HCT116 (cell line): ENCODE measurements at regions not wholly inside any gene's neighbourhood (a gene's known extent, or its start where the extent isn't known, plus 50 kb on each side); places are given as distances from the start of the nearest gene placed in this dataset.

ENCODE experiments used
- ATAC-seq: fragments of 200-7000 bp; cut with Tn5 transposase; 2 replicates; pipeline ENCODE4 v1.9.1; 2020; ENCODE audit warnings: mild to moderate bottlenecking, moderate library complexity
- BruUV-seq: library from RNA; stranded (reverse); fragments of 400-500 nt; replicated peaks from 2 replicates; lab custom pipeline; 2021; lab: Mats Ljungman, UMichigan
- CTCF ChIA-PET: fragments of 300-600 bp; sonication (Branson Sonifier 250); formaldehyde crosslinking; loops from one replicate; lab custom pipeline; 2021; ENCODE audit warnings: antibody characterized with exemption; lab: Charles Lee
- POLR2A ChIA-PET: fragments of 300-600, 350-600 bp; sonication (Branson Sonifier 250); formaldehyde crosslinking; loops from one replicate; lab custom pipeline; 2021; ENCODE audit warnings: antibody characterized with exemption; lab: Charles Lee
- RAD21 ChIA-PET, 2 experiments: fragments of 300-600 bp; sonication (Branson Sonifier 250); formaldehyde crosslinking; loops; one replicate each; lab custom pipeline; 2023; ENCODE audit warnings: low total read pairs in 2 of 2; ENCODE audit not compliant: uncharacterized antibody in 2 of 2, unreplicated experiment in 2 of 2, low non-redundant PET in 1 of 2; lab: Charles Lee
- DNase-seq: peaks from one replicate; pipeline ENCODE4 v3.0.0-alpha.2; 2010; ENCODE audit warnings: low read depth, low spot score
- H2AFZ ChIP-seq: fragments of 200-600 bp; shearing (Covaris generic), sonication (generic); 2 replicates; pipeline ENCODE4 v1.6.1; 2017; ENCODE audit warnings: low read depth, mixed run types, mixed read lengths, antibody characterized with exemption, low read length; ENCODE audit not compliant: poor library complexity, severe bottlenecking
- H3K27ac ChIP-seq: 2 replicates; pipeline ENCODE4 v1.5.1; 2012; ENCODE audit warnings: low read depth, low read length
- H3K27me3 ChIP-seq: fragments of 200-600 bp; sonication (generic); 2 replicates; pipeline ENCODE4 v1.6.1; 2016; ENCODE audit warnings: mixed run types, low read length, mixed read lengths; ENCODE audit not compliant: insufficient read depth
- H3K36me3 ChIP-seq, 2 experiments: fragments of 200-500 bp in 1 of 2; fragments of 200-600 bp in 1 of 2; sonication (Bioruptor generic) in 1 of 2; sonication (generic) in 1 of 2; 2 replicates each; pipeline versions ENCODE4 v1.5.1 to v1.6.1; 2014 to 2016; ENCODE audit warnings: low read length in 2 of 2, inconsistent platforms in 1 of 2, mixed read lengths in 1 of 2, mixed run types in 1 of 2; ENCODE audit not compliant: insufficient read depth in 2 of 2, control insufficient read depth in 1 of 2
- H3K4me1 ChIP-seq, 2 experiments: fragments of 200-600 bp in 1 of 2; sonication (generic) in 1 of 2; 2 replicates each; pipeline versions ENCODE4 v1.5.1 to v1.6.1; 2012 to 2017; ENCODE audit warnings: low read length in 2 of 2, inconsistent platforms in 1 of 2, mild to moderate bottlenecking in 1 of 2, mixed read lengths in 1 of 2, mixed run types in 1 of 2, moderate library complexity in 1 of 2; ENCODE audit not compliant: insufficient read depth in 2 of 2, control insufficient read depth in 1 of 2
- H3K4me2 ChIP-seq: fragments of 200-600 bp; sonication (generic); 2 replicates; pipeline ENCODE4 v1.6.1; 2017; ENCODE audit warnings: mixed run types, low read length, mixed read lengths
- H3K4me3 ChIP-seq, 2 experiments: fragments of 200-600 bp in 1 of 2; sonication (generic) in 1 of 2; replicated peaks in 1 of 2; 2 replicates each; pipeline ENCODE4 v1.5.1; 2011 to 2016; ENCODE audit warnings: low read length in 2 of 2, control low read depth in 1 of 2, low read depth in 1 of 2, mild to moderate bottlenecking in 1 of 2, mixed read lengths in 1 of 2, mixed run types in 1 of 2
- H3K79me2 ChIP-seq: fragments of 200-600 bp; sonication (generic); 2 replicates; pipeline ENCODE4 v1.6.1; 2017; ENCODE audit warnings: mild to moderate bottlenecking, mixed run types, low read length, moderate library complexity, mixed read lengths; ENCODE audit not compliant: insufficient read depth
- H3K9ac ChIP-seq: fragments of 200-600 bp; sonication (generic); 2 replicates; pipeline ENCODE4 v1.6.1; 2016; ENCODE audit warnings: low read length, mixed read lengths
- H3K9me2 ChIP-seq: fragments of 200-600 bp; sonication (generic), shearing (Covaris generic); 2 replicates; pipeline ENCODE4 v1.6.1; 2017; ENCODE audit warnings: mixed run types, mild to moderate bottlenecking, moderate library complexity; ENCODE audit not compliant: insufficient read depth
- H3K9me3 ChIP-seq, 2 experiments: fragments of 200-500 bp in 1 of 2; fragments of 200-600 bp in 1 of 2; sonication (Bioruptor generic) in 1 of 2; sonication (generic) in 1 of 2; 2 replicates each; pipeline ENCODE4 v1.6.1; 2014 to 2017; ENCODE audit warnings: low read length in 2 of 2, mixed read lengths in 2 of 2, inconsistent platforms in 1 of 2, low read depth in 1 of 2, mild to moderate bottlenecking in 1 of 2, mixed run types in 1 of 2, moderate library complexity in 1 of 2; ENCODE audit not compliant: control insufficient read depth in 1 of 2, insufficient read depth in 1 of 2
- H4K20me1 ChIP-seq: fragments of 200-600 bp; sonication (generic), shearing (Covaris generic); 2 replicates; pipeline ENCODE4 v1.6.1; 2017; ENCODE audit warnings: mixed run types, mild to moderate bottlenecking, moderate library complexity; ENCODE audit not compliant: insufficient read depth
- CTCF ChIP-seq, 3 experiments: fragments of 200-600 bp in 1 of 3; sonication (generic) in 1 of 3; IDR thresholded peaks in 2 of 3; conservative IDR thresholded peaks in 1 of 3; 2 replicates each; pipeline ENCODE4 v1.5.1; 2012 to 2017; ENCODE audit warnings: low read depth in 2 of 3, low read length in 2 of 3, antibody characterized with exemption in 1 of 3, borderline replicate concordance in 1 of 3, control low read depth in 1 of 3, mild to moderate bottlenecking in 1 of 3, mixed read lengths in 1 of 3, mixed run types in 1 of 3, moderate library complexity in 1 of 3; ENCODE audit not compliant: insufficient read depth in 1 of 3
- EZH2phosphoT487 ChIP-seq: fragments of 200-600 bp; IDR thresholded peaks from 2 replicates; pipeline ENCODE4 v1.6.1; 2018; ENCODE audit warnings: antibody characterized with exemption, borderline replicate concordance
- FOSL1 ChIP-seq: IDR thresholded peaks from 2 replicates; pipeline ENCODE4 v1.6.1; 2012; ENCODE audit warnings: low read depth
- JUND ChIP-seq: IDR thresholded peaks from 2 replicates; pipeline ENCODE4 v1.6.1; 2012
- POLR2A ChIP-seq: IDR thresholded peaks from 2 replicates; pipeline ENCODE4 v1.7.0; 2011; ENCODE audit warnings: borderline replicate concordance; ENCODE audit not compliant: insufficient read depth, insufficient read length; ENCODE audit errors: extremely low read depth
- POLR2AphosphoS5 ChIP-seq: IDR thresholded peaks from 2 replicates; pipeline ENCODE4 v1.6.1; 2011; ENCODE audit warnings: mild to moderate bottlenecking, low read depth, low read length, moderate library complexity
- RAD21 ChIP-seq: IDR thresholded peaks from 2 replicates; pipeline ENCODE4 v1.6.1; 2012; ENCODE audit warnings: low read depth, mild to moderate bottlenecking
- SP1 ChIP-seq: IDR thresholded peaks from 2 replicates; pipeline ENCODE4 v1.6.1; 2012; ENCODE audit warnings: low read depth
- TCF7L2 ChIP-seq: IDR thresholded peaks from 2 replicates; pipeline ENCODE4 v1.7.0; 2011; ENCODE audit warnings: borderline replicate concordance, inconsistent platforms; ENCODE audit not compliant: insufficient read depth, insufficient read length; ENCODE audit errors: extremely low read depth
- ZFX ChIP-seq: fragments of 450-650 bp; IDR thresholded peaks from 2 replicates; pipeline ENCODE4 v1.6.1; 2017
- intact Hi-C: fragments of 100-400 bp; cut with micrococcal nuclease; formaldehyde crosslinking; loops from 2 replicates; pipeline ENCODE4 v1.10.0; 2022

DNA sequence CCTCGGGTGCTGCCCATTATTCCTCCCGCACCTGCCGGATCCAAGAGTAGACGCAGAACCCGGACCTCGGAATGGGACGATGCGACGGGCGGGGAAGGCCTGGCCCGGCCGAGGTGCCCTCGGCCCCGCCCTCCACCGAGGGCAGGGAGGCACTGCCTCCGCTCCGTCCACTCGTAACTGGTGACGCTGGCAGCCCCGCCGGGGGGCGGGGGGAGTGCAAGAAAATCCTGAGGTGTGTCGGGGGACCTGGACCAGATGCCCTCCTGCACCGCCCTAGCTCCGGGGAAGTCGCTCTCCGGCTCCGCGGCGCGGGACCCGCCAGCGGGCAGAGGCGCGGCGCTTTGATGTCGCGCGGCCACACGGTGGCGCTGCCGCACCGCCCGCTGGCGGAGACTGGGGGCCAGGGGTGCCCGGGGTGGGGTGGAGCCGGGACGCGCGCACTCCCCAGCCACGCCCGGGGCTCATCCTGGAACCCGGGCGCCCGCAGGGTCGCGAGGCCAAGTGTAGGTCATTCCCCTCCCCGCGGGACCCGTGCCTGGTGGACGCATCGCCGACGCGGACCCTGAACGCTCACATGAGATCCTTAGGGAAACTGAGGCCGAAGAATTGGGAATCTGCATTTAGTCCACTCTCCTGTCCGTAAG is 202.8 kb downstream of the TTC8 start:
- H3K9ac ChIP-seq, result peak overlapping the region; percentile 30; the same call in 1 of the 2 replicates
- RAD21 ChIA-PET, result no interaction called here
- H3K79me2 ChIP-seq, result no peaks in the 10 kb centered on the region
- H3K27me3 ChIP-seq, result no peaks in the 10 kb centered on the region
- TF ChIP-seq TCF7L2, result peak; percentile 100
- TF ChIP-seq CTCF (IDR thresholded peaks at IDR 0.05 in 2 of 3, conservative IDR thresholded peaks at IDR 0.05 in 1 of 3; ENCODE audit: borderline replicate concordance in 1 of 3, insufficient read depth in 1 of 3, low read depth in 2 of 3, low read length in 2 of 3), result peak; percentile 43 to 78 (median 76); a peak in 5 of 6 replicates
- peak; percentile 33; the same call in 1 of the 2 replicates for TF ChIP-seq ZFX
- peak; percentile 73 for TF ChIP-seq RAD21
- no peak for TF ChIP-seq EZH2phosphoT487
- no peak for TF ChIP-seq JUND
- no peak for TF ChIP-seq FOSL1
- TF ChIP-seq SP1, result no peak
- TF ChIP-seq POLR2AphosphoS5, result no peak
- no peak for TF ChIP-seq POLR2A
- peak overlapping the region; percentile 96 for H2AFZ ChIP-seq
- H3K4me3 ChIP-seq, result peak overlapping the region; percentile 40 to 59
- POLR2A ChIA-PET, result no interaction called here
- intact Hi-C loops, result loop anchor here (2.0 to 5.0 kb wide), 2 partner anchors 874 to 890 kb away; no protein-coding TSS in a partner anchor
- peak; percentile 13 for DNase-seq
- CTCF ChIA-PET, result interaction anchor here (0.7 to 1.3 kb wide), 2 partner anchors 14 to 151 kb away, joined by 3 read pairs; no protein-coding TSS in a partner anchor
- H3K4me1 ChIP-seq, result peaks cover 2 to 11% of the 10 kb centered on the region in 2 experiments; a peak in 3 of 4 replicates
- no peaks in the 10 kb centered on the region for H3K9me3 ChIP-seq
- ATAC-seq, result peak; percentile 91
- no TSS peak for BruUV-seq
- no peaks in the 10 kb centered on the region for H3K36me3 ChIP-seq
- no peak overlapping the region; the same call in 1 of the 2 replicates for H3K27ac ChIP-seq
- no peaks in the 10 kb centered on the region for H4K20me1 ChIP-seq
- peak overlapping the region; percentile 94 for H3K4me2 ChIP-seq
- no peaks in the 10 kb centered on the region for H3K9me2 ChIP-seq
